HEK293 (cell line): ENCODE measurements at regions not wholly inside any gene's neighbourhood (a gene's known extent, or its start where the extent isn't known, plus 50 kb on each side); places are given as distances from the start of the nearest gene placed in this dataset.

Experiments
- ZBTB17 ChIP-seq: fragments of 450-650 bp; formaldehyde crosslinking; IDR thresholded peaks from 2 replicates; pipeline ENCODE4 v1.5.1; 2016; ENCODE audit warnings: missing biosample characterization, missing genetic modification characterization
- ZNF211 ChIP-seq: fragments of 450-650 bp; formaldehyde crosslinking; IDR thresholded peaks from 2 replicates; pipeline ENCODE4 v1.5.1; 2016; ENCODE audit warnings: low read depth, missing biosample characterization, missing genetic modification characterization
- ZNF239 ChIP-seq: fragments of 450-650 bp; formaldehyde crosslinking; IDR thresholded peaks from 2 replicates; pipeline ENCODE4 v1.5.1; 2016; ENCODE audit warnings: missing biosample characterization, missing genetic modification characterization
- ZNF350 ChIP-seq: fragments of 450-650 bp; formaldehyde crosslinking; IDR thresholded peaks from 2 replicates; pipeline ENCODE4 v1.5.0; 2017; ENCODE audit warnings: missing biosample characterization, mild to moderate bottlenecking, missing genetic modification characterization
- ZNF416 ChIP-seq: fragments of 450-650 bp; formaldehyde crosslinking; IDR thresholded peaks from 2 replicates; pipeline ENCODE4 v1.5.1; 2016; ENCODE audit warnings: missing biosample characterization, missing genetic modification characterization
- ZNF792 ChIP-seq: fragments of 450-650 bp; formaldehyde crosslinking; IDR thresholded peaks from 2 replicates; pipeline ENCODE4 v1.5.1; 2016; ENCODE audit warnings: missing biosample characterization, missing genetic modification characterization
- ZSCAN16 ChIP-seq: fragments of 450-650 bp; formaldehyde crosslinking; IDR thresholded peaks from 2 replicates; pipeline ENCODE4 v1.5.1; 2016; ENCODE audit warnings: missing biosample characterization, missing genetic modification characterization
- TF ChIP-seq, protein P1 (sequence below): fragments of 450-650 bp; formaldehyde crosslinking; IDR thresholded peaks from 2 replicates; pipeline ENCODE4 v1.5.1; 2016; ENCODE audit warnings: missing biosample characterization, missing genetic modification characterization
- TF ChIP-seq, protein P2 (sequence below): fragments of 450-650 bp; formaldehyde crosslinking; IDR thresholded peaks from 2 replicates; pipeline ENCODE4 v1.5.1; 2016; ENCODE audit warnings: missing biosample characterization, missing genetic modification characterization
- TF ChIP-seq, protein P3 (sequence below): fragments of 450-650 bp; formaldehyde crosslinking; IDR thresholded peaks from 2 replicates; pipeline ENCODE4 v1.5.1; 2016; ENCODE audit warnings: missing biosample characterization, missing genetic modification characterization
- TF ChIP-seq, protein P4 (sequence below): fragments of 450-650 bp; formaldehyde crosslinking; conservative IDR thresholded peaks from 2 replicates; pipeline ENCODE4 v1.5.1; 2016; ENCODE audit warnings: low read depth, missing biosample characterization, missing genetic modification characterization
- TF ChIP-seq, protein P5 (sequence below): fragments of 450-650 bp; formaldehyde crosslinking; IDR thresholded peaks from 2 replicates; pipeline ENCODE4 v1.5.1; 2016; ENCODE audit warnings: missing biosample characterization, missing genetic modification characterization, low read depth
- TF ChIP-seq, protein P6 (sequence below): fragments of 450-650 bp; formaldehyde crosslinking; IDR thresholded peaks from 2 replicates; pipeline ENCODE4 v1.5.1; 2017; ENCODE audit warnings: missing biosample characterization, missing genetic modification characterization

DNA sequence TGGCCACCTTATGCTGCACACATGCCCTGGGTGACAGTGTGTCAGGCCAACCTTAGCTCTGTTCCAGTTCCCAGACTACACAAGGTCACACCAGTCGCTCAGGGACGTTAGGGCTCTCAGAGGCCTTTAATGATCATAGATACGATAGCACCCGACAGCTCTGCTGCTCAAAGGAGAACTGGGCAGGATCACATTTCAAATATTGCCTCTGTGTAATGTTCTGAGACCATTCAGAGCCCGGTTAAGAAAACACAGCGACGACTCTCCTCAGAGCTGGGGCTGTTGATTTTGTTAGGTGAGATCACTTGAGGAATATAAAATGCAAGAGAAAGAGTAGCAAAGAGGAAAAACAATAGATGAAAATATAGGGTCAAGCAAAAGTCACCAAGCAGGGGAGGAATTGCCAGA, 166.6 kb upstream of the TANK start:
- TF ChIP-seq, protein P1, sequence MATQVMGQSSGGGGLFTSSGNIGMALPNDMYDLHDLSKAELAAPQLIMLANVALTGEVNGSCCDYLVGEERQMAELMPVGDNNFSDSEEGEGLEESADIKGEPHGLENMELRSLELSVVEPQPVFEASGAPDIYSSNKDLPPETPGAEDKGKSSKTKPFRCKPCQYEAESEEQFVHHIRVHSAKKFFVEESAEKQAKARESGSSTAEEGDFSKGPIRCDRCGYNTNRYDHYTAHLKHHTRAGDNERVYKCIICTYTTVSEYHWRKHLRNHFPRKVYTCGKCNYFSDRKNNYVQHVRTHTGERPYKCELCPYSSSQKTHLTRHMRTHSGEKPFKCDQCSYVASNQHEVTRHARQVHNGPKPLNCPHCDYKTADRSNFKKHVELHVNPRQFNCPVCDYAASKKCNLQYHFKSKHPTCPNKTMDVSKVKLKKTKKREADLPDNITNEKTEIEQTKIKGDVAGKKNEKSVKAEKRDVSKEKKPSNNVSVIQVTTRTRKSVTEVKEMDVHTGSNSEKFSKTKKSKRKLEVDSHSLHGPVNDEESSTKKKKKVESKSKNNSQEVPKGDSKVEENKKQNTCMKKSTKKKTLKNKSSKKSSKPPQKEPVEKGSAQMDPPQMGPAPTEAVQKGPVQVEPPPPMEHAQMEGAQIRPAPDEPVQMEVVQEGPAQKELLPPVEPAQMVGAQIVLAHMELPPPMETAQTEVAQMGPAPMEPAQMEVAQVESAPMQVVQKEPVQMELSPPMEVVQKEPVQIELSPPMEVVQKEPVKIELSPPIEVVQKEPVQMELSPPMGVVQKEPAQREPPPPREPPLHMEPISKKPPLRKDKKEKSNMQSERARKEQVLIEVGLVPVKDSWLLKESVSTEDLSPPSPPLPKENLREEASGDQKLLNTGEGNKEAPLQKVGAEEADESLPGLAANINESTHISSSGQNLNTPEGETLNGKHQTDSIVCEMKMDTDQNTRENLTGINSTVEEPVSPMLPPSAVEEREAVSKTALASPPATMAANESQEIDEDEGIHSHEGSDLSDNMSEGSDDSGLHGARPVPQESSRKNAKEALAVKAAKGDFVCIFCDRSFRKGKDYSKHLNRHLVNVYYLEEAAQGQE: no peak
- TF ChIP-seq ZNF211 (tag by site-specific recombination) (no peak), ZSCAN16 (tag by site-specific recombination) (no peak), ZBTB17 (no peak), ZNF350 (tag by site-specific recombination) (no peak), ZNF416 (tag by site-specific recombination) (no peak), ZNF792 (no peak), ZNF239 (tag by site-specific recombination) (no peak)
- TF ChIP-seq, protein P2, sequence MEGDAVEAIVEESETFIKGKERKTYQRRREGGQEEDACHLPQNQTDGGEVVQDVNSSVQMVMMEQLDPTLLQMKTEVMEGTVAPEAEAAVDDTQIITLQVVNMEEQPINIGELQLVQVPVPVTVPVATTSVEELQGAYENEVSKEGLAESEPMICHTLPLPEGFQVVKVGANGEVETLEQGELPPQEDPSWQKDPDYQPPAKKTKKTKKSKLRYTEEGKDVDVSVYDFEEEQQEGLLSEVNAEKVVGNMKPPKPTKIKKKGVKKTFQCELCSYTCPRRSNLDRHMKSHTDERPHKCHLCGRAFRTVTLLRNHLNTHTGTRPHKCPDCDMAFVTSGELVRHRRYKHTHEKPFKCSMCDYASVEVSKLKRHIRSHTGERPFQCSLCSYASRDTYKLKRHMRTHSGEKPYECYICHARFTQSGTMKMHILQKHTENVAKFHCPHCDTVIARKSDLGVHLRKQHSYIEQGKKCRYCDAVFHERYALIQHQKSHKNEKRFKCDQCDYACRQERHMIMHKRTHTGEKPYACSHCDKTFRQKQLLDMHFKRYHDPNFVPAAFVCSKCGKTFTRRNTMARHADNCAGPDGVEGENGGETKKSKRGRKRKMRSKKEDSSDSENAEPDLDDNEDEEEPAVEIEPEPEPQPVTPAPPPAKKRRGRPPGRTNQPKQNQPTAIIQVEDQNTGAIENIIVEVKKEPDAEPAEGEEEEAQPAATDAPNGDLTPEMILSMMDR: no peak
- TF ChIP-seq, protein P3, sequence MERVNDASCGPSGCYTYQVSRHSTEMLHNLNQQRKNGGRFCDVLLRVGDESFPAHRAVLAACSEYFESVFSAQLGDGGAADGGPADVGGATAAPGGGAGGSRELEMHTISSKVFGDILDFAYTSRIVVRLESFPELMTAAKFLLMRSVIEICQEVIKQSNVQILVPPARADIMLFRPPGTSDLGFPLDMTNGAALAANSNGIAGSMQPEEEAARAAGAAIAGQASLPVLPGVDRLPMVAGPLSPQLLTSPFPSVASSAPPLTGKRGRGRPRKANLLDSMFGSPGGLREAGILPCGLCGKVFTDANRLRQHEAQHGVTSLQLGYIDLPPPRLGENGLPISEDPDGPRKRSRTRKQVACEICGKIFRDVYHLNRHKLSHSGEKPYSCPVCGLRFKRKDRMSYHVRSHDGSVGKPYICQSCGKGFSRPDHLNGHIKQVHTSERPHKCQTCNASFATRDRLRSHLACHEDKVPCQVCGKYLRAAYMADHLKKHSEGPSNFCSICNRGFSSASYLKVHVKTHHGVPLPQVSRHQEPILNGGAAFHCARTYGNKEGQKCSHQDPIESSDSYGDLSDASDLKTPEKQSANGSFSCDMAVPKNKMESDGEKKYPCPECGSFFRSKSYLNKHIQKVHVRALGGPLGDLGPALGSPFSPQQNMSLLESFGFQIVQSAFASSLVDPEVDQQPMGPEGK (tag by site-specific recombination): no peak
- TF ChIP-seq, protein P4, sequence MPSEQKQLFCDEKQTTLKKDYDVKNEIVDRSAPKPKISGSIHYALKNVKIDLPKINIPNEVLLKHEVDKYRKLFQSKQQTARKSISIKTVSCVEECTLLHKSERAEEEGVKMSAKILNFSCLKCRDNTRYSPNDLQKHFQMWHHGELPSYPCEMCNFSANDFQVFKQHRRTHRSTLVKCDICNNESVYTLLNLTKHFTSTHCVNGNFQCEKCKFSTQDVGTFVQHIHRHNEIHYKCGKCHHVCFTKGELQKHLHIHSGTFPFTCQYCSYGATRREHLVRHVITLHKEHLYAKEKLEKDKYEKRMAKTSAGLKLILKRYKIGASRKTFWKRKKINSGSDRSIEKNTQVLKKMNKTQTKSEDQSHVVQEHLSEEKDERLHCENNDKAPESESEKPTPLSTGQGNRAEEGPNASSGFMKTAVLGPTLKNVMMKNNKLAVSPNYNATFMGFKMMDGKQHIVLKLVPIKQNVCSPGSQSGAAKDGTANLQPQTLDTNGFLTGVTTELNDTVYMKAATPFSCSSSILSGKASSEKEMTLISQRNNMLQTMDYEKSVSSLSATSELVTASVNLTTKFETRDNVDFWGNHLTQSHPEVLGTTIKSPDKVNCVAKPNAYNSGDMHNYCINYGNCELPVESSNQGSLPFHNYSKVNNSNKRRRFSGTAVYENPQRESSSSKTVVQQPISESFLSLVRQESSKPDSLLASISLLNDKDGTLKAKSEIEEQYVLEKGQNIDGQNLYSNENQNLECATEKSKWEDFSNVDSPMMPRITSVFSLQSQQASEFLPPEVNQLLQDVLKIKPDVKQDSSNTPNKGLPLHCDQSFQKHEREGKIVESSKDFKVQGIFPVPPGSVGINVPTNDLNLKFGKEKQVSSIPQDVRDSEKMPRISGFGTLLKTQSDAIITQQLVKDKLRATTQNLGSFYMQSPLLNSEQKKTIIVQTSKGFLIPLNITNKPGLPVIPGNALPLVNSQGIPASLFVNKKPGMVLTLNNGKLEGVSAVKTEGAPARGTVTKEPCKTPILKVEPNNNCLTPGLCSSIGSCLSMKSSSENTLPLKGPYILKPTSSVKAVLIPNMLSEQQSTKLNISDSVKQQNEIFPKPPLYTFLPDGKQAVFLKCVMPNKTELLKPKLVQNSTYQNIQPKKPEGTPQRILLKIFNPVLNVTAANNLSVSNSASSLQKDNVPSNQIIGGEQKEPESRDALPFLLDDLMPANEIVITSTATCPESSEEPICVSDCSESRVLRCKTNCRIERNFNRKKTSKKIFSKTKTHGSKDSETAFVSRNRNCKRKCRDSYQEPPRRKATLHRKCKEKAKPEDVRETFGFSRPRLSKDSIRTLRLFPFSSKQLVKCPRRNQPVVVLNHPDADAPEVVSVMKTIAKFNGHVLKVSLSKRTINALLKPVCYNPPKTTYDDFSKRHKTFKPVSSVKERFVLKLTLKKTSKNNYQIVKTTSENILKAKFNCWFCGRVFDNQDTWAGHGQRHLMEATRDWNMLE: no peak
- TF ChIP-seq, protein P5, sequence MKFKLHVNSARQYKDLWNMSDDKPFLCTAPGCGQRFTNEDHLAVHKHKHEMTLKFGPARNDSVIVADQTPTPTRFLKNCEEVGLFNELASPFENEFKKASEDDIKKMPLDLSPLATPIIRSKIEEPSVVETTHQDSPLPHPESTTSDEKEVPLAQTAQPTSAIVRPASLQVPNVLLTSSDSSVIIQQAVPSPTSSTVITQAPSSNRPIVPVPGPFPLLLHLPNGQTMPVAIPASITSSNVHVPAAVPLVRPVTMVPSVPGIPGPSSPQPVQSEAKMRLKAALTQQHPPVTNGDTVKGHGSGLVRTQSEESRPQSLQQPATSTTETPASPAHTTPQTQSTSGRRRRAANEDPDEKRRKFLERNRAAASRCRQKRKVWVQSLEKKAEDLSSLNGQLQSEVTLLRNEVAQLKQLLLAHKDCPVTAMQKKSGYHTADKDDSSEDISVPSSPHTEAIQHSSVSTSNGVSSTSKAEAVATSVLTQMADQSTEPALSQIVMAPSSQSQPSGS: no peak
- TF ChIP-seq, protein P6, sequence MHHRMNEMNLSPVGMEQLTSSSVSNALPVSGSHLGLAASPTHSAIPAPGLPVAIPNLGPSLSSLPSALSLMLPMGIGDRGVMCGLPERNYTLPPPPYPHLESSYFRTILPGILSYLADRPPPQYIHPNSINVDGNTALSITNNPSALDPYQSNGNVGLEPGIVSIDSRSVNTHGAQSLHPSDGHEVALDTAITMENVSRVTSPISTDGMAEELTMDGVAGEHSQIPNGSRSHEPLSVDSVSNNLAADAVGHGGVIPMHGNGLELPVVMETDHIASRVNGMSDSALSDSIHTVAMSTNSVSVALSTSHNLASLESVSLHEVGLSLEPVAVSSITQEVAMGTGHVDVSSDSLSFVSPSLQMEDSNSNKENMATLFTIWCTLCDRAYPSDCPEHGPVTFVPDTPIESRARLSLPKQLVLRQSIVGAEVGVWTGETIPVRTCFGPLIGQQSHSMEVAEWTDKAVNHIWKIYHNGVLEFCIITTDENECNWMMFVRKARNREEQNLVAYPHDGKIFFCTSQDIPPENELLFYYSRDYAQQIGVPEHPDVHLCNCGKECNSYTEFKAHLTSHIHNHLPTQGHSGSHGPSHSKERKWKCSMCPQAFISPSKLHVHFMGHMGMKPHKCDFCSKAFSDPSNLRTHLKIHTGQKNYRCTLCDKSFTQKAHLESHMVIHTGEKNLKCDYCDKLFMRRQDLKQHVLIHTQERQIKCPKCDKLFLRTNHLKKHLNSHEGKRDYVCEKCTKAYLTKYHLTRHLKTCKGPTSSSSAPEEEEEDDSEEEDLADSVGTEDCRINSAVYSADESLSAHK: no peak
